ENCODE measurements at regions not wholly inside any gene's neighbourhood (a gene's known extent, or its start where the extent isn't known, plus 50 kb on each side); places are given as distances from the start of the nearest gene placed in this dataset.

GRCh38 chr9:1952001-1952400, 63.1 kb upstream of the SMARCA2 start:
- no peak for TF ChIP-seq EZH2 (IDR thresholded peaks at IDR 0.05)
- no peak for TF ChIP-seq POLR2AphosphoS5 (IDR thresholded peaks at IDR 0.05; ENCODE audit: borderline replicate concordance, low read depth, low read length)
